ENCODE measurements at regions not wholly inside any gene's neighbourhood (a gene's known extent, or its start where the extent isn't known, plus 50 kb on each side); places are given as distances from the start of the nearest gene placed in this dataset.
"Not testable (repeated sequence)": the region's sequence is repeated elsewhere in the genome, so short reads cannot be mapped to it uniquely, and the experiment has no call there.

- peak; percentile 30 to 60 (median 48) for DNase-seq
Measured at GRCh38 chr16:22436823-22437652, 62.6 kb upstream of the CDR2 start.

- DNase-seq: not testable (repeated sequence)
Measured at GRCh38 chr16:22436326-22436822, 62.0 kb upstream of the CDR2 start.

GRCh38 chr16:22431314-22431713 lies 56.9 kb upstream of the CDR2 start:
- not testable (repeated sequence) for DNase-seq

GRCh38 chr16:22428654-22429053 lies 54.2 kb upstream of the CDR2 start:
- no peak for DNase-seq

- no peak for DNase-seq
Measured at GRCh38 chr16:22427556-22427955, 53.1 kb upstream of the CDR2 start.

- DNase-seq: no peak
Measured at GRCh38 chr16:22425847-22426246, 51.4 kb upstream of the CDR2 start.

- no peak for DNase-seq
Measured at GRCh38 chr16:22425036-22425801, 50.8 kb upstream of the CDR2 start.

- DNase-seq: no peak
Measured at GRCh38 chr16:22424161-22424937, 49.9 kb upstream of the CDR2 start.
